GM23338 (cell line): ENCODE measurements at regions not wholly inside any gene's neighbourhood (a gene's known extent, or its start where the extent isn't known, plus 50 kb on each side); places are given as distances from the start of the nearest gene placed in this dataset.

Experiments
- ATAC-seq: fragments of 200-7000 bp; cut with Tn5 transposase; 3 replicates; pipeline ENCODE4 v1.9.1; 2020
- DNase-seq: peaks from one replicate; pipeline ENCODE4 v3.0.0-alpha.2; 2015; ENCODE audit warnings: low spot score
- H2AFZ ChIP-seq: fragments of 200-600 bp; sonication (generic); 2 replicates; pipeline ENCODE4 v1.8.0; 2016; ENCODE audit warnings: antibody characterized with exemption, mild to moderate bottlenecking, moderate library complexity
- H3F3A ChIP-seq: fragments of 200-600 bp; sonication (generic); replicated peaks from 2 replicates; pipeline ENCODE4 v1.8.0; 2017; ENCODE audit warnings: antibody characterized with exemption, mixed run types, low read depth
- H3K27ac ChIP-seq: fragments of 200-600 bp; sonication (generic); 2 replicates; pipeline ENCODE4 v1.6.1; 2016; ENCODE audit warnings: low read depth
- H3K27me3 ChIP-seq: fragments of 200-600 bp; sonication (generic); 2 replicates; pipeline ENCODE4 v1.8.0; 2016; ENCODE audit warnings: mild to moderate bottlenecking, mixed run types, moderate library complexity; ENCODE audit not compliant: insufficient read depth
- H3K36me3 ChIP-seq: fragments of 200-600 bp; sonication (generic); 2 replicates; pipeline ENCODE4 v1.8.0; 2016; ENCODE audit warnings: mild to moderate bottlenecking; ENCODE audit not compliant: insufficient read depth
- H3K4me1 ChIP-seq: fragments of 200-600 bp; sonication (generic); 2 replicates; pipeline ENCODE4 v1.8.0; 2016; ENCODE audit warnings: mild to moderate bottlenecking, moderate library complexity; ENCODE audit not compliant: insufficient read depth
- H3K4me2 ChIP-seq: fragments of 200-600 bp; sonication (generic); 2 replicates; pipeline ENCODE4 v1.7.1; 2017; ENCODE audit warnings: mixed run types
- H3K4me3 ChIP-seq: fragments of 200-600 bp; sonication (generic); 2 replicates; pipeline ENCODE4 v1.6.1; 2016; ENCODE audit warnings: mixed run types
- H3K79me2 ChIP-seq: fragments of 200-600 bp; sonication (generic); replicated peaks from 2 replicates; pipeline ENCODE4 v1.8.0; 2017; ENCODE audit warnings: mild to moderate bottlenecking; ENCODE audit not compliant: insufficient read depth
- H3K9me2 ChIP-seq: fragments of 200-600 bp; sonication (generic); 2 replicates; pipeline ENCODE4 v1.8.0; 2017; ENCODE audit not compliant: insufficient read depth
- H4K20me1 ChIP-seq: fragments of 200-600 bp; sonication (generic); replicated peaks from 2 replicates; pipeline ENCODE4 v1.8.0; 2017; ENCODE audit warnings: mild to moderate bottlenecking; ENCODE audit not compliant: insufficient read depth
- H3K27ac Mint-ChIP-seq: 2 replicates; pipeline ENCODE4 v1.8.0; 2020; ENCODE audit warnings: inconsistent platforms, mild to moderate bottlenecking, moderate library complexity, mixed read lengths
- H3K27me3 Mint-ChIP-seq: 3 replicates; pipeline ENCODE4 v1.8.0; 2022; ENCODE audit warnings: low read depth, mild to moderate bottlenecking, moderate library complexity, mixed read lengths, inconsistent platforms; ENCODE audit not compliant: insufficient read depth, poor library complexity
- H3K36me3 Mint-ChIP-seq: 3 replicates; pipeline ENCODE4 v1.8.0; 2021; ENCODE audit warnings: low read depth, mild to moderate bottlenecking, inconsistent platforms, moderate library complexity, mixed read lengths
- H3K4me1 Mint-ChIP-seq: 3 replicates; pipeline ENCODE4 v1.8.0; 2020; ENCODE audit warnings: mild to moderate bottlenecking, inconsistent platforms, mixed read lengths
- H3K4me3 Mint-ChIP-seq: 3 replicates; pipeline ENCODE4 v1.8.0; 2021; ENCODE audit warnings: moderate library complexity, mild to moderate bottlenecking, inconsistent platforms, mixed read lengths
- H3K9me3 Mint-ChIP-seq: 3 replicates; pipeline ENCODE4 v1.8.0; 2020; ENCODE audit warnings: moderate library complexity, mild to moderate bottlenecking, inconsistent platforms, mixed read lengths
- CREB1 ChIP-seq: fragments of 250-450 bp; sonication (Bioruptor Pico); IDR thresholded peaks from 2 replicates; pipeline ENCODE4 v1.5.0; 2020; ENCODE audit warnings: low read depth, mild to moderate bottlenecking, moderate library complexity
- CTCF ChIP-seq, 2 experiments: fragments of 200-600 bp in 1 of 2; sonication (generic) in 1 of 2; conservative IDR thresholded peaks; 2 replicates each; pipeline versions ENCODE4 v1.5.1 to v1.6.1; 2016 to 2017; ENCODE audit warnings: antibody characterized with exemption in 2 of 2, low read depth in 2 of 2, mild to moderate bottlenecking in 2 of 2, moderate library complexity in 1 of 2
- ETS1 ChIP-seq: IDR thresholded peaks from 2 replicates; pipeline ENCODE4 v1.6.1; 2016; ENCODE audit warnings: antibody characterized with exemption
- EZH2 ChIP-seq: fragments of 200-600 bp; sonication (generic); IDR thresholded peaks from one replicate; pipeline ENCODE4 v1.8.0; 2017; ENCODE audit warnings: antibody characterized with exemption, mild to moderate bottlenecking, low read depth; ENCODE audit not compliant: unreplicated experiment
- EZH2phosphoT487 ChIP-seq: fragments of 200-600 bp; sonication (generic); IDR thresholded peaks from one replicate; pipeline ENCODE4 v1.8.1; 2018; ENCODE audit warnings: antibody characterized with exemption; ENCODE audit not compliant: unreplicated experiment
- JUNB ChIP-seq: IDR thresholded peaks from one replicate; pipeline ENCODE4 v1.6.1; 2016; ENCODE audit warnings: antibody characterized with exemption; ENCODE audit not compliant: unreplicated experiment
- NANOG ChIP-seq: IDR thresholded peaks from 2 replicates; pipeline ENCODE4 v1.6.1; 2016; ENCODE audit warnings: antibody characterized with exemption, borderline replicate concordance
- POLR2AphosphoS5 ChIP-seq: IDR thresholded peaks from 2 replicates; pipeline ENCODE4 v1.6.1; 2016; ENCODE audit warnings: antibody characterized with exemption, low read depth
- REST ChIP-seq: IDR thresholded peaks from one replicate; pipeline ENCODE4 v1.6.1; 2018; ENCODE audit warnings: antibody characterized with exemption; ENCODE audit not compliant: unreplicated experiment
- STAT1 ChIP-seq: IDR thresholded peaks from one replicate; pipeline ENCODE4 v1.6.1; 2016; ENCODE audit warnings: antibody characterized with exemption; ENCODE audit not compliant: unreplicated experiment
- ZNF114 ChIP-seq: fragments of 250-450 bp; sonication (Bioruptor Pico); IDR thresholded peaks from 2 replicates; pipeline ENCODE4 v1.5.0; 2020; ENCODE audit warnings: mild to moderate bottlenecking, moderate library complexity
- ZNF331 ChIP-seq: fragments of 250-450 bp; sonication (Bioruptor Pico); IDR thresholded peaks from 2 replicates; pipeline ENCODE4 v1.5.0; 2020; ENCODE audit warnings: low read depth, mild to moderate bottlenecking, moderate library complexity
- TF ChIP-seq, protein P1 (sequence below): fragments of 250-450 bp; sonication (Bioruptor Pico); IDR thresholded peaks from 2 replicates; pipeline ENCODE4 v1.5.0; 2020; ENCODE audit warnings: mild to moderate bottlenecking, moderate library complexity

DNA sequence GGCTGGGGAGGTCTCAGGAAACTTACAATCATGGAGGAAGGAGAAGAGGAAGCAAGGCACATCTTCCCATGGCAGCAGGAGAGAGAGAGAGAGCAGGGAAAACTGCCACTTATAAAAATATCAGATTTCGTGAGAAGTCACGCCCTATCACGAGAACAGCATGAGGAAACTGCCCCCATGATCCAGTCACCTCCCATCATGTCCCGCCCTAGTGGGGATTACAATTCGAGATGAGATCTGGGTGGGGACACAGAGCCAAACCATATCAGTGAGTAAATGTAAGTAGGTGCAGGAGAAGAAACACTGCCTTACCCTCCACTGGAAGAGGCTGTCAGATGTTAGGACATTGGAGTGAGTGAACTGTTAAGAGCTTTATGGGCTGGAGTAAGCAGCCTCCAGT is 270.4 kb downstream of the TFAP2C start:
- H3K4me3 ChIP-seq, result no peak overlapping the region
- peaks cover 7% of the 10 kb centered on the region for H3K27me3 Mint-ChIP-seq
- TF ChIP-seq EZH2 (no peak), ZNF114 (CRISPR knock-in tag) (no peak), CTCF (conservative IDR thresholded peaks at IDR 0.05; ENCODE audit: low read depth in 2 of 2) (no peak), ZNF331 (CRISPR knock-in tag) (no peak), EZH2phosphoT487 (no peak), ETS1 (no peak), CREB1 (CRISPR knock-in tag) (no peak), REST (no peak), JUNB (no peak), POLR2AphosphoS5 (no peak), STAT1 (no peak), NANOG (no peak)
- TF ChIP-seq, protein P1, sequence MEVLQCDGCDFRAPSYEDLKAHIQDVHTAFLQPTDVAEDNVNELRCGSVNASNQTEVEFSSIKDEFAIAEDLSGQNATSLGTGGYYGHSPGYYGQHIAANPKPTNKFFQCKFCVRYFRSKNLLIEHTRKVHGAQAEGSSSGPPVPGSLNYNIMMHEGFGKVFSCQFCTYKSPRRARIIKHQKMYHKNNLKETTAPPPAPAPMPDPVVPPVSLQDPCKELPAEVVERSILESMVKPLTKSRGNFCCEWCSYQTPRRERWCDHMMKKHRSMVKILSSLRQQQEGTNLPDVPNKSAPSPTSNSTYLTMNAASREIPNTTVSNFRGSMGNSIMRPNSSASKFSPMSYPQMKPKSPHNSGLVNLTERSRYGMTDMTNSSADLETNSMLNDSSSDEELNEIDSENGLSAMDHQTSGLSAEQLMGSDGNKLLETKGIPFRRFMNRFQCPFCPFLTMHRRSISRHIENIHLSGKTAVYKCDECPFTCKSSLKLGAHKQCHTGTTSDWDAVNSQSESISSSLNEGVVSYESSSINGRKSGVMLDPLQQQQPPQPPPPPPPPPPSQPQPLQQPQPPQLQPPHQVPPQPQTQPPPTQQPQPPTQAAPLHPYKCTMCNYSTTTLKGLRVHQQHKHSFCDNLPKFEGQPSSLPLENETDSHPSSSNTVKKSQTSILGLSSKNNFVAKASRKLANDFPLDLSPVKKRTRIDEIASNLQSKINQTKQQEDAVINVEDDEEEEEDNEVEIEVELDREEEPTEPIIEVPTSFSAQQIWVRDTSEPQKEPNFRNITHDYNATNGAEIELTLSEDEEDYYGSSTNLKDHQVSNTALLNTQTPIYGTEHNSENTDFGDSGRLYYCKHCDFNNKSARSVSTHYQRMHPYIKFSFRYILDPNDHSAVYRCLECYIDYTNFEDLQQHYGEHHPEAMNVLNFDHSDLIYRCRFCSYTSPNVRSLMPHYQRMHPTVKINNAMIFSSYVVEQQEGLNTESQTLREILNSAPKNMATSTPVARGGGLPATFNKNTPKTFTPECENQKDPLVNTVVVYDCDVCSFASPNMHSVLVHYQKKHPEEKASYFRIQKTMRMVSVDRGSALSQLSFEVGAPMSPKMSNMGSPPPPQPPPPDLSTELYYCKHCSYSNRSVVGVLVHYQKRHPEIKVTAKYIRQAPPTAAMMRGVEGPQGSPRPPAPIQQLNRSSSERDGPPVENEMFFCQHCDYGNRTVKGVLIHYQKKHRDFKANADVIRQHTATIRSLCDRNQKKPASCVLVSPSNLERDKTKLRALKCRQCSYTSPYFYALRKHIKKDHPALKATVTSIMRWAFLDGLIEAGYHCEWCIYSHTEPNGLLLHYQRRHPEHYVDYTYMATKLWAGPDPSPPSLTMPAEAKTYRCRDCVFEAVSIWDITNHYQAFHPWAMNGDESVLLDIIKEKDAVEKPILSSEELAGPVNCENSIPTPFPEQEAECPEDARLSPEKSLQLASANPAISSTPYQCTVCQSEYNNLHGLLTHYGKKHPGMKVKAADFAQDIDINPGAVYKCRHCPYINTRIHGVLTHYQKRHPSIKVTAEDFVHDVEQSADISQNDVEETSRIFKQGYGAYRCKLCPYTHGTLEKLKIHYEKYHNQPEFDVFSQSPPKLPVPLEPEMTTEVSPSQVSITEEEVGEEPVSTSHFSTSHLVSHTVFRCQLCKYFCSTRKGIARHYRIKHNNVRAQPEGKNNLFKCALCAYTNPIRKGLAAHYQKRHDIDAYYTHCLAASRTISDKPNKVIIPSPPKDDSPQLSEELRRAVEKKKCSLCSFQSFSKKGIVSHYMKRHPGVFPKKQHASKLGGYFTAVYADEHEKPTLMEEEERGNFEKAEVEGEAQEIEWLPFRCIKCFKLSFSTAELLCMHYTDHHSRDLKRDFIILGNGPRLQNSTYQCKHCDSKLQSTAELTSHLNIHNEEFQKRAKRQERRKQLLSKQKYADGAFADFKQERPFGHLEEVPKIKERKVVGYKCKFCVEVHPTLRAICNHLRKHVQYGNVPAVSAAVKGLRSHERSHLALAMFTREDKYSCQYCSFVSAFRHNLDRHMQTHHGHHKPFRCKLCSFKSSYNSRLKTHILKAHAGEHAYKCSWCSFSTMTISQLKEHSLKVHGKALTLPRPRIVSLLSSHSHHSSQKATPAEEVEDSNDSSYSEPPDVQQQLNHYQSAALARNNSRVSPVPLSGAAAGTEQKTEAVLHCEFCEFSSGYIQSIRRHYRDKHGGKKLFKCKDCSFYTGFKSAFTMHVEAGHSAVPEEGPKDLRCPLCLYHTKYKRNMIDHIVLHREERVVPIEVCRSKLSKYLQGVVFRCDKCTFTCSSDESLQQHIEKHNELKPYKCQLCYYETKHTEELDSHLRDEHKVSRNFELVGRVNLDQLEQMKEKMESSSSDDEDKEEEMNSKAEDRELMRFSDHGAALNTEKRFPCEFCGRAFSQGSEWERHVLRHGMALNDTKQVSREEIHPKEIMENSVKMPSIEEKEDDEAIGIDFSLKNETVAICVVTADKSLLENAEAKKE, result no peak
- peaks cover 3% of the 10 kb centered on the region; the same call in 1 of the 3 replicates for H3K36me3 Mint-ChIP-seq
- H3F3A ChIP-seq, result no peaks in the 10 kb centered on the region
- H3K9me2 ChIP-seq, result no peaks in the 10 kb centered on the region
- no peak overlapping the region for H3K27ac ChIP-seq
- ATAC-seq, result no peak
- H3K27me3 ChIP-seq, result no peaks in the 10 kb centered on the region
- H3K4me1 Mint-ChIP-seq, result peaks cover 17% of the 10 kb centered on the region
- no peaks in the 10 kb centered on the region for H3K36me3 ChIP-seq
- no peak overlapping the region for H3K4me3 Mint-ChIP-seq
- no peak overlapping the region for H3K27ac Mint-ChIP-seq
- no peaks in the 10 kb centered on the region for H3K79me2 ChIP-seq
- H3K4me2 ChIP-seq, result no peak overlapping the region
- no peak for DNase-seq
- H2AFZ ChIP-seq, result no peak overlapping the region
- H4K20me1 ChIP-seq, result no peaks in the 10 kb centered on the region
- peaks cover 16% of the 10 kb centered on the region; the same call in 1 of the 2 replicates for H3K4me1 ChIP-seq
- peaks cover 3% of the 10 kb centered on the region for H3K9me3 Mint-ChIP-seq
